ENCODE measurements at regions not wholly inside any gene's neighbourhood (a gene's known extent, or its start where the extent isn't known, plus 50 kb on each side); places are given as distances from the start of the nearest gene placed in this dataset.

GRCh38 chr16:86761111-86762031 is 183.0 kb downstream of the FOXL1 start (continued):
- TF ChIP-seq SRF (IDR thresholded peaks at IDR 0.05; ENCODE audit: low read depth in 2 of 2, low read length in 2 of 2) (no peak), ZBTB4 (CRISPR knock-in tag; IDR thresholded peaks at IDR 0.05) (no peak), MAX (IDR thresholded peaks at IDR 0.05; ENCODE audit: low read depth, low read length) (no peak), NBN (IDR thresholded peaks at IDR 0.05) (no peak), USF2 (IDR thresholded peaks at IDR 0.05; ENCODE audit: borderline replicate concordance, low read depth, low read length) (no peak), CREM (IDR thresholded peaks at IDR 0.05; ENCODE audit: low read depth) (no peak), NFYA (IDR thresholded peaks at IDR 0.05; ENCODE audit: borderline replicate concordance, low read depth, low read length) (no peak), ZNF274 (IDR thresholded peaks at IDR 0.05; ENCODE audit: insufficient read depth, insufficient read length) (no peak), ZNF384 (IDR thresholded peaks at IDR 0.05; ENCODE audit: borderline replicate concordance, low read depth, low read length) (no peak)
